Caco-2 (cell line): ENCODE measurements at regions not wholly inside any gene's neighbourhood (a gene's known extent, or its start where the extent isn't known, plus 50 kb on each side); places are given as distances from the start of the nearest gene placed in this dataset.

Experiments
- BruUV-seq: library from RNA; stranded (reverse); fragments of 400-500 nt; replicated peaks from 2 replicates; lab custom pipeline; 2021; lab: Mats Ljungman, UMichigan
- CTCF ChIA-PET: fragments of 300-600 bp; sonication (Branson Sonifier 250); formaldehyde crosslinking; loops from one replicate; lab custom pipeline; 2022; ENCODE audit warnings: antibody characterized with exemption; lab: Charles Lee
- POLR2A ChIA-PET: fragments of 300-600 bp; sonication (Branson Sonifier 250); formaldehyde crosslinking; loops from one replicate; lab custom pipeline; 2022; ENCODE audit warnings: antibody characterized with exemption; lab: Charles Lee
- DNase-seq, 2 experiments: peaks; one replicate each; pipeline versions ENCODE4 v3.0.0 to v3.0.0-alpha.2; 2020 to 2022
- H3K27me3 ChIP-seq: replicated peaks from 2 replicates; pipeline ENCODE4 v1.6.0; 2011; ENCODE audit warnings: low read length; ENCODE audit not compliant: control insufficient read depth, insufficient read depth
- H3K36me3 ChIP-seq: 2 replicates; pipeline ENCODE4 v1.5.1; 2011; ENCODE audit warnings: low read length; ENCODE audit not compliant: control insufficient read depth, insufficient read depth
- H3K4me1 ChIP-seq: fragments of 250-450 bp; sonication (Bioruptor Pico); 2 replicates; pipeline ENCODE4 v1.5.1; 2020; ENCODE audit warnings: mild to moderate bottlenecking
- H3K4me3 ChIP-seq: 2 replicates; pipeline ENCODE4 v1.5.1; 2011; ENCODE audit warnings: low read depth, mild to moderate bottlenecking, control low read depth, low read length
- H3K9me3 ChIP-seq: fragments of 250-450 bp; sonication (Bioruptor Pico); 2 replicates; pipeline ENCODE4 v1.5.1; 2020; ENCODE audit warnings: mild to moderate bottlenecking, moderate library complexity
- H3K27ac Mint-ChIP-seq: one replicate; pipeline ENCODE4 v1.8.0; 2022; ENCODE audit warnings: mixed read lengths; ENCODE audit not compliant: unreplicated experiment
- H3K27me3 Mint-ChIP-seq: one replicate; pipeline ENCODE4 v1.8.0; 2022; ENCODE audit warnings: mixed read lengths; ENCODE audit not compliant: insufficient read depth, unreplicated experiment
- H3K36me3 Mint-ChIP-seq: one replicate; pipeline ENCODE4 v1.8.0; 2022; ENCODE audit warnings: mild to moderate bottlenecking, mixed read lengths; ENCODE audit not compliant: insufficient read depth, unreplicated experiment
- H3K4me1 Mint-ChIP-seq: one replicate; pipeline ENCODE4 v1.8.0; 2022; ENCODE audit warnings: low read depth, mixed read lengths; ENCODE audit not compliant: unreplicated experiment
- H3K4me3 Mint-ChIP-seq: one replicate; pipeline ENCODE4 v1.8.0; 2022; ENCODE audit warnings: mild to moderate bottlenecking, moderate library complexity, mixed read lengths; ENCODE audit not compliant: unreplicated experiment
- H3K9me3 Mint-ChIP-seq: one replicate; pipeline ENCODE4 v1.8.0; 2022; ENCODE audit warnings: mixed read lengths; ENCODE audit not compliant: unreplicated experiment
- CTCF ChIP-seq, 2 experiments: fragments of 200-600 bp in 1 of 2; IDR thresholded peaks; 1 replicate in 1 of 2; 2 replicates in 1 of 2; pipeline versions ENCODE4 v1.5.1 to v1.8.0; 2011 to 2022; ENCODE audit warnings: antibody characterized with exemption in 1 of 2, control low read depth in 1 of 2, inconsistent platforms in 1 of 2, low read depth in 1 of 2, low read length in 1 of 2, mild to moderate bottlenecking in 1 of 2, moderate library complexity in 1 of 2; ENCODE audit not compliant: insufficient read depth in 1 of 2, severe bottlenecking in 1 of 2, unreplicated experiment in 1 of 2
- intact Hi-C: fragments of 100-400 bp; cut with micrococcal nuclease; formaldehyde crosslinking; loops from one replicate; pipeline ENCODE4 v1.10.0; 2022; ENCODE audit not compliant: unreplicated experiment

- no peak overlapping the region for H3K4me3 Mint-ChIP-seq
Measured at GRCh38 chr3:78285032-78285728, 1245.3 kb downstream of the ROBO2 start.

GRCh38 chr3:78287085-78287484, 1247.2 kb downstream of the ROBO2 start:
- no peaks in the 10 kb centered on the region for H3K4me1 ChIP-seq
- no peaks in the 10 kb centered on the region for H3K9me3 Mint-ChIP-seq
- POLR2A ChIA-PET = no interaction called here
- DNase-seq = no peak
- no peaks in the 10 kb centered on the region for H3K9me3 ChIP-seq
- peaks cover 3% of the 10 kb centered on the region for H3K27me3 Mint-ChIP-seq
- H3K4me3 Mint-ChIP-seq = no peak overlapping the region
- CTCF ChIA-PET = no interaction called here
- no peaks in the 10 kb centered on the region for H3K4me1 Mint-ChIP-seq
- no peaks in the 10 kb centered on the region for H3K36me3 ChIP-seq
- no peak overlapping the region for H3K4me3 ChIP-seq
- no peak overlapping the region for H3K27ac Mint-ChIP-seq
- H3K36me3 Mint-ChIP-seq = no peaks in the 10 kb centered on the region
- intact Hi-C loops = no loop called here
- H3K27me3 ChIP-seq = no peaks in the 10 kb centered on the region
- BruUV-seq = no TSS peak
- no peak for TF ChIP-seq CTCF (IDR thresholded peaks at IDR 0.05; ENCODE audit: insufficient read depth in 1 of 2, low read depth in 1 of 2, low read length in 1 of 2, severe bottlenecking in 1 of 2, unreplicated experiment in 1 of 2)

More at GRCh38 chr3:78285032-78285728, 1245.3 kb downstream of the ROBO2 start:
- POLR2A ChIA-PET = no interaction called here
- no peak for TF ChIP-seq CTCF (IDR thresholded peaks at IDR 0.05; ENCODE audit: insufficient read depth in 1 of 2, low read depth in 1 of 2, low read length in 1 of 2, severe bottlenecking in 1 of 2, unreplicated experiment in 1 of 2)
- Mint-ChIP-seq H3K36me3 (no peaks in the 10 kb centered on the region), H3K27ac (no peak overlapping the region), H3K4me1 (no peaks in the 10 kb centered on the region), H3K27me3 (peaks cover 3% of the 10 kb centered on the region), H3K9me3 (no peaks in the 10 kb centered on the region)
- no peaks in the 10 kb centered on the region for H3K9me3 ChIP-seq
- no peaks in the 10 kb centered on the region for H3K27me3 ChIP-seq
- no peaks in the 10 kb centered on the region for H3K4me1 ChIP-seq
- intact Hi-C loops = no loop called here
- BruUV-seq = no TSS peak
- CTCF ChIA-PET = no interaction called here
- no peak for DNase-seq
- H3K4me3 ChIP-seq = no peak overlapping the region
- no peaks in the 10 kb centered on the region for H3K36me3 ChIP-seq

- H3K4me1 Mint-ChIP-seq = no peaks in the 10 kb centered on the region
- Histone ChIP-seq H3K27me3 (no peaks in the 10 kb centered on the region), H3K4me3 (no peak overlapping the region), H3K9me3 (no peaks in the 10 kb centered on the region), H3K4me1 (no peaks in the 10 kb centered on the region), H3K36me3 (no peaks in the 10 kb centered on the region)
- H3K27me3 Mint-ChIP-seq = no peaks in the 10 kb centered on the region
- DNase-seq = no peak
- ChIA-PET POLR2A (no interaction called here), CTCF (no interaction called here)
- no peaks in the 10 kb centered on the region for H3K9me3 Mint-ChIP-seq
- intact Hi-C loops = no loop called here
- no peak overlapping the region for H3K27ac Mint-ChIP-seq
- TF ChIP-seq CTCF (IDR thresholded peaks at IDR 0.05; ENCODE audit: insufficient read depth in 1 of 2, low read depth in 1 of 2, low read length in 1 of 2, severe bottlenecking in 1 of 2, unreplicated experiment in 1 of 2) = no peak
- H3K36me3 Mint-ChIP-seq = no peaks in the 10 kb centered on the region
- BruUV-seq = no TSS peak
- H3K4me3 Mint-ChIP-seq = no peak overlapping the region
Measured at GRCh38 chr3:78293284-78293683, 1253.4 kb downstream of the ROBO2 start.
